Caco-2 (cell line): ENCODE measurements at regions not wholly inside any gene's neighbourhood (a gene's known extent, or its start where the extent isn't known, plus 50 kb on each side); places are given as distances from the start of the nearest gene placed in this dataset.

Experiments
- BruUV-seq: library from RNA; stranded (reverse); fragments of 400-500 nt; replicated peaks from 2 replicates; lab custom pipeline; 2021; lab: Mats Ljungman, UMichigan
- CTCF ChIA-PET: fragments of 300-600 bp; sonication (Branson Sonifier 250); formaldehyde crosslinking; loops from one replicate; lab custom pipeline; 2022; ENCODE audit warnings: antibody characterized with exemption; lab: Charles Lee
- POLR2A ChIA-PET: fragments of 300-600 bp; sonication (Branson Sonifier 250); formaldehyde crosslinking; loops from one replicate; lab custom pipeline; 2022; ENCODE audit warnings: antibody characterized with exemption; lab: Charles Lee
- DNase-seq, 2 experiments: peaks; one replicate each; pipeline versions ENCODE4 v3.0.0 to v3.0.0-alpha.2; 2020 to 2022
- H3K27me3 ChIP-seq: replicated peaks from 2 replicates; pipeline ENCODE4 v1.6.0; 2011; ENCODE audit warnings: low read length; ENCODE audit not compliant: control insufficient read depth, insufficient read depth
- H3K36me3 ChIP-seq: 2 replicates; pipeline ENCODE4 v1.5.1; 2011; ENCODE audit warnings: low read length; ENCODE audit not compliant: control insufficient read depth, insufficient read depth
- H3K4me1 ChIP-seq: fragments of 250-450 bp; sonication (Bioruptor Pico); 2 replicates; pipeline ENCODE4 v1.5.1; 2020; ENCODE audit warnings: mild to moderate bottlenecking
- H3K4me3 ChIP-seq: 2 replicates; pipeline ENCODE4 v1.5.1; 2011; ENCODE audit warnings: low read depth, mild to moderate bottlenecking, control low read depth, low read length
- H3K9me3 ChIP-seq: fragments of 250-450 bp; sonication (Bioruptor Pico); 2 replicates; pipeline ENCODE4 v1.5.1; 2020; ENCODE audit warnings: mild to moderate bottlenecking, moderate library complexity
- H3K27ac Mint-ChIP-seq: one replicate; pipeline ENCODE4 v1.8.0; 2022; ENCODE audit warnings: mixed read lengths; ENCODE audit not compliant: unreplicated experiment
- H3K27me3 Mint-ChIP-seq: one replicate; pipeline ENCODE4 v1.8.0; 2022; ENCODE audit warnings: mixed read lengths; ENCODE audit not compliant: insufficient read depth, unreplicated experiment
- H3K36me3 Mint-ChIP-seq: one replicate; pipeline ENCODE4 v1.8.0; 2022; ENCODE audit warnings: mild to moderate bottlenecking, mixed read lengths; ENCODE audit not compliant: insufficient read depth, unreplicated experiment
- H3K4me1 Mint-ChIP-seq: one replicate; pipeline ENCODE4 v1.8.0; 2022; ENCODE audit warnings: low read depth, mixed read lengths; ENCODE audit not compliant: unreplicated experiment
- H3K4me3 Mint-ChIP-seq: one replicate; pipeline ENCODE4 v1.8.0; 2022; ENCODE audit warnings: mild to moderate bottlenecking, moderate library complexity, mixed read lengths; ENCODE audit not compliant: unreplicated experiment
- H3K9me3 Mint-ChIP-seq: one replicate; pipeline ENCODE4 v1.8.0; 2022; ENCODE audit warnings: mixed read lengths; ENCODE audit not compliant: unreplicated experiment
- intact Hi-C: fragments of 100-400 bp; cut with micrococcal nuclease; formaldehyde crosslinking; loops from one replicate; pipeline ENCODE4 v1.10.0; 2022; ENCODE audit not compliant: unreplicated experiment
- TF ChIP-seq, protein P1 (sequence below), 2 experiments: fragments of 200-600 bp in 1 of 2; IDR thresholded peaks; 1 replicate in 1 of 2; 2 replicates in 1 of 2; pipeline versions ENCODE4 v1.5.1 to v1.8.0; 2011 to 2022; ENCODE audit warnings: antibody characterized with exemption in 1 of 2, control low read depth in 1 of 2, inconsistent platforms in 1 of 2, low read depth in 1 of 2, low read length in 1 of 2, mild to moderate bottlenecking in 1 of 2, moderate library complexity in 1 of 2; ENCODE audit not compliant: insufficient read depth in 1 of 2, severe bottlenecking in 1 of 2, unreplicated experiment in 1 of 2

DNA sequence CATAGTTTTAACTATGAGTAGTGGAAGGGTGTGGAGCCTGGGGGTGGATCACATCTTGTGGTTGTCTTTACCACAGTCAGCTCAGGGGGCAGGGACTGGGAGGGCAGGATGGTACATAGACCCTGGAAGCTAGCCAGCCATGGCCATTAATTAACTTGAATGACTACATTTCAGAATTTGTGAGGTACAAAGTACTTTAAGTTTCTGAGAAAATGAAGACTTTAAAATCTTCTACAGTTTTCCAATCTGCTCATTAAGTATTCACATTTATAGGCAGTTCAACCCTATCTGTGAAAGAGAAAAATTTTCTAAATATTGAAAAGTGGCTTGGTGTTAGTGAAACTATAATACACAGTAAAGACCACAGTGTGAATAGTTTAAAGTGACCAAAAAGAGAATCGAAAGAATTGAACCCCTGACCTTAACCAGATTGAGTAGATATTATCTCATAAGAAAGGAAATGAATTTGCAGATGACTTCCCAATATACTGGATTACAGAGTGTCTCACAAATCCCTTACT, 234.2 kb upstream of the MEF2C start:
- no peaks in the 10 kb centered on the region for H3K4me1 ChIP-seq
- intact Hi-C loops: no loop called here
- BruUV-seq: no TSS peak
- no peaks in the 10 kb centered on the region for H3K4me1 Mint-ChIP-seq
- no peak for DNase-seq
- ChIA-PET POLR2A (no interaction called here), CTCF (no interaction called here)
- no peaks in the 10 kb centered on the region for H3K36me3 Mint-ChIP-seq
- H3K27me3 ChIP-seq: no peaks in the 10 kb centered on the region
- no peaks in the 10 kb centered on the region for H3K36me3 ChIP-seq
- TF ChIP-seq, protein P1, sequence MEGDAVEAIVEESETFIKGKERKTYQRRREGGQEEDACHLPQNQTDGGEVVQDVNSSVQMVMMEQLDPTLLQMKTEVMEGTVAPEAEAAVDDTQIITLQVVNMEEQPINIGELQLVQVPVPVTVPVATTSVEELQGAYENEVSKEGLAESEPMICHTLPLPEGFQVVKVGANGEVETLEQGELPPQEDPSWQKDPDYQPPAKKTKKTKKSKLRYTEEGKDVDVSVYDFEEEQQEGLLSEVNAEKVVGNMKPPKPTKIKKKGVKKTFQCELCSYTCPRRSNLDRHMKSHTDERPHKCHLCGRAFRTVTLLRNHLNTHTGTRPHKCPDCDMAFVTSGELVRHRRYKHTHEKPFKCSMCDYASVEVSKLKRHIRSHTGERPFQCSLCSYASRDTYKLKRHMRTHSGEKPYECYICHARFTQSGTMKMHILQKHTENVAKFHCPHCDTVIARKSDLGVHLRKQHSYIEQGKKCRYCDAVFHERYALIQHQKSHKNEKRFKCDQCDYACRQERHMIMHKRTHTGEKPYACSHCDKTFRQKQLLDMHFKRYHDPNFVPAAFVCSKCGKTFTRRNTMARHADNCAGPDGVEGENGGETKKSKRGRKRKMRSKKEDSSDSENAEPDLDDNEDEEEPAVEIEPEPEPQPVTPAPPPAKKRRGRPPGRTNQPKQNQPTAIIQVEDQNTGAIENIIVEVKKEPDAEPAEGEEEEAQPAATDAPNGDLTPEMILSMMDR (IDR thresholded peaks at IDR 0.05; ENCODE audit: insufficient read depth in 1 of 2, low read depth in 1 of 2, low read length in 1 of 2, severe bottlenecking in 1 of 2, unreplicated experiment in 1 of 2): no peak
- no peak overlapping the region for H3K4me3 ChIP-seq
- no peaks in the 10 kb centered on the region for H3K9me3 ChIP-seq
- H3K4me3 Mint-ChIP-seq: no peak overlapping the region
- H3K9me3 Mint-ChIP-seq: no peaks in the 10 kb centered on the region
- no peaks in the 10 kb centered on the region for H3K27me3 Mint-ChIP-seq
- no peak overlapping the region for H3K27ac Mint-ChIP-seq

DNA sequence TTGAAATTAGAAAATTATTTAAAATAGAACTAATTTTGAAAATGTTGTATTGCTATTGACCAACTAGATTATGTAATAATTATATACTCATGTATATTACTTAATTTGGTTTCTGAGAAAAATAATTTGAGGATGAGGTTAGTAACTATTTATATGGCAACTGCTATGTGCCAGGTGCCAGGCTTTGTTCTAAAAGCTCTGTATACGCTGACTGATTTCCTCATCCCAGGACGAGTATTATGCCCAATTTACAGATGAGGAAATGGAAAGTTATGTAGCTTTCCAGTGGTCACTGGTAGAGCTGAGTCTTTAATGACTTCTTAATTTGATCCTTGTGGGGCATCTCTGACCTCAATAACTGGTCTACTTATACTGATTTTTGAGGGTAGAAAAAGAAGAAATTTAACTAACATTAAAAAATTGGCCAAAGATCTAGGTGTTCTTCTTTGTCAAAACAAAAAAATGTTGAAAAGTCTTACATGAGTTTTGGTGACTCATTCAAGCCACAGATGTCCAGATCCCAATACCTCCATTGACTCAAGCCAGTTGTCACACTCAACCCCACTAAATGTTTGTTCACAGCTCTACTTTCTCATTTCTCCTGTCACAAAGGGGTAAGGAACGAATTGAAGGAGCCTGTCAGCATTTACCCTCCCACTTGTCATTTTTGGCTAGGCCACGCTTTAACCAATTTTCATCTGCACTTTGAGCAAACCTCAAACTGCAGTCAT, 228.1 kb upstream of the MEF2C start:
- no TSS peak for BruUV-seq
- no peaks in the 10 kb centered on the region for H3K4me1 Mint-ChIP-seq
- POLR2A ChIA-PET: no interaction called here

DNA sequence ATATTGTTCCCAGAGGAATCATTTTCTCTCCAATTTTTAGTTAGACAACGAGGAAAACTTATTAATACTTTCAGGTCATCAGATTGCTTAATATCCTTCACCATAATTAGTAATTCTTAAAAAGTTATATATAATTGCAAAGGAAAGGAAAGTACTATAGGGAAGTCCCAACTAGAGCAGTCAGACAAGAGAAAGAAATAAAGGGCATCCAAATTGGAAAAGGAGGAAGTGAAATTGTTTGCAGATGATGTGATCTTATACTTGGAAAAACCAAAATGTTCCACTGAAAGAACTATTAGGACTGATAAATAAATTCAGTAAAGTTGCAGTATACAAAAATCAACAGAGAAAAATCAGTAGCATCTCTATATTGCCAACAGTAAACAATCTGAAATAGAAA, 223.5 kb upstream of the MEF2C start:
- H3K4me1 ChIP-seq: no peaks in the 10 kb centered on the region
- POLR2A ChIA-PET: no interaction called here
- BruUV-seq: no TSS peak

More for the DNA sequence above, 228.1 kb upstream of the MEF2C start:
- intact Hi-C loops: no loop called here
- TF ChIP-seq, protein P1 (IDR thresholded peaks at IDR 0.05; ENCODE audit: insufficient read depth in 1 of 2, low read depth in 1 of 2, low read length in 1 of 2, severe bottlenecking in 1 of 2, unreplicated experiment in 1 of 2): no peak
- H3K27ac Mint-ChIP-seq: no peak overlapping the region
- Histone ChIP-seq H3K4me1 (no peaks in the 10 kb centered on the region), H3K9me3 (no peaks in the 10 kb centered on the region), H3K4me3 (no peak overlapping the region), H3K27me3 (no peaks in the 10 kb centered on the region), H3K36me3 (no peaks in the 10 kb centered on the region)
- CTCF ChIA-PET: no interaction called here
- H3K9me3 Mint-ChIP-seq: no peaks in the 10 kb centered on the region
- H3K27me3 Mint-ChIP-seq: no peaks in the 10 kb centered on the region
- no peak overlapping the region for H3K4me3 Mint-ChIP-seq
- no peak for DNase-seq
- no peaks in the 10 kb centered on the region for H3K36me3 Mint-ChIP-seq

More for the DNA sequence above, 223.5 kb upstream of the MEF2C start:
- Mint-ChIP-seq H3K4me3 (no peak overlapping the region), H3K36me3 (no peaks in the 10 kb centered on the region), H3K9me3 (no peaks in the 10 kb centered on the region), H3K27me3 (no peaks in the 10 kb centered on the region), H3K27ac (no peak overlapping the region), H3K4me1 (no peaks in the 10 kb centered on the region)
- Histone ChIP-seq H3K4me3 (no peak overlapping the region), H3K27me3 (no peaks in the 10 kb centered on the region), H3K36me3 (no peaks in the 10 kb centered on the region), H3K9me3 (no peaks in the 10 kb centered on the region)
- TF ChIP-seq, protein P1 (IDR thresholded peaks at IDR 0.05; ENCODE audit: insufficient read depth in 1 of 2, low read depth in 1 of 2, low read length in 1 of 2, severe bottlenecking in 1 of 2, unreplicated experiment in 1 of 2): no peak
- CTCF ChIA-PET: no interaction called here
- no peak for DNase-seq
- intact Hi-C loops: no loop called here
